Stimulated activated CD4-positive, alpha-beta T cell treated with anti-CD3 and anti-CD28 coated beads, Interleukin-4, amount 100 ng/mL, for 24 hours (primary cell): ENCODE measurements at regions not wholly inside any gene's neighbourhood (a gene's known extent, or its start where the extent isn't known, plus 50 kb on each side); places are given as distances from the start of the nearest gene placed in this dataset.

ENCODE experiments used
- DNase-seq: peaks from one replicate; pipeline ENCODE4 v3.0.0-alpha.2; 2020

DNA sequence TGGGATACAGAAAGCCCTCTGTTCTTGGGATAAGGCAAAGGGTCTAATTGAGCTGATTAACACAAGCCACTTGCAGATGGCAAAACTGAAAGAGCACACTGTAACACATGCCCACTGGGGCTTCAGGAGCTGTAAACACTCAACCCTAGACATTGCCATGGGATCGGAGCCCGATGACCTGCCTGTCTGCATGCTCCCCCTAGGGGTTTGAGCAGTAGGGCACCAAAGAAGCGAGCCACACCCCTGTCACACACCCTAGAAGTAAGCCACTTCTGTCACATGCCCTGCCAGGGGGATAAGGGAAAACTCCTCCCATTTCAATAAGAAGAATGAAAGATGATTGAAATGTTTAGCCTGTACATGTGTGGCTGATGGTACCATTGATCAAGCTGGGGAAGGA, 81.3 kb upstream of the IRX6 start:
- no peak for DNase-seq

DNA sequence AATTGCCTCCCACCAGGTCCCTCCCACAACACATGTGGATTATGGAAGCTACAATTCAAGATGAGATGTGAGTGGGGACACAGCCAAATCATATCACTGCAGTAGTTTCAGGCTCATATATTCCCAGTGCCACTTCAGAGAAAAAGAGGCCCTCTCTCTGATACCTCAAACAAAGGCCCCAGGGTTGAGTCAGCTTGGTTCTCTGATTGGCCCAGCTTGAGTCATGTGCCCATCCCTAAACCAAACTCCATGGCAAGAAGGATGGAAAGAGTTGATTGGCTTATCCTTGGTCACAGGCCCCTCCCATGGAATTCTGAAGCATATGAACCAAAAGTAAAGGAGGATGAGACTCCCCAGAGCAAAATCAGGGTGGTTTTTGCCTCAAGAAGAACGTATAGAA, 75.9 kb upstream of the IRX6 start:
- no peak for DNase-seq

DNA sequence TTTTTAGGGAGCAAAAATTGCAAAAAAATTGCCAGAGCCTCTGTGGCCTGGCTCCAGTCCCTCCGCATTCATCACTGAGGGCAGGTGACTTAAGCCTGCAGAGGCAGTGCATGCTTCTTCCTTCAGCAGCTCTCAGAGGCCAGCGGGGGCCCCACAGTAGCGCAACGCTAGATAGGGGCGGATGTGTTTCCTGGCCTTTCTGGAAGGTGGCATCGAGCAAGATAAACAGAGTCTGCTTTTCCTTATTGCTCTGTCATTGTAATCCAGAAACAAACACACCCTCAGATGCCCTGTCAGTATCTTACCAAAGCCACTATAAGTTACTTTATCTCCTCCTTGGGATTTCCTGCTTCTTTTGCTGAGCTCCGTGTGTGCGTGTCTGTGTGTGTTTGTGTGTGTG, 75.5 kb upstream of the IRX6 start:
- DNase-seq, result no peak

- no peak for DNase-seq
These were observed 74.6 kb upstream of the IRX6 start for GRCh38 chr16:55249361-55249760.

- DNase-seq, result no peak
These were observed 74.1 kb upstream of the IRX6 start for GRCh38 chr16:55249936-55250335.

DNA sequence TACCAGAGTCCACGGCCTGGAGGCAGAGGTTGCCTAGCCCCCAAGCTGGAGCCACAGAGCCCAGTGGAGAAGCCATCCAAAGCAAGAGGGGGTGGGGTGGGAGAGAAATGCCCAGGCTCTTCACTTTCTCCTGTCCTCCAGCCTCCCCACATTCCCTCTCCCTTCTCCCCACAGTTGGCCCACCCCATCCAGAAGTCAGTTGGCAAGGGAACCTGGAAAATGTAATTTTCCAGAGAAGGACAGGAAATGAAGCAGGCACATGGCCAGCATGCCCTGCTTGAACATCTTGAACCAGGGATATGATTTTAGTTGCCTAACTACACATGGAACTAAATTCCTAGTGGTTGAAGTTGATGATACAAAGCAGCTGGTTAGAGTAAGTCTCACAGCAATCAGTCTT, 73.3 kb upstream of the IRX6 start:
- DNase-seq, result no peak

DNA sequence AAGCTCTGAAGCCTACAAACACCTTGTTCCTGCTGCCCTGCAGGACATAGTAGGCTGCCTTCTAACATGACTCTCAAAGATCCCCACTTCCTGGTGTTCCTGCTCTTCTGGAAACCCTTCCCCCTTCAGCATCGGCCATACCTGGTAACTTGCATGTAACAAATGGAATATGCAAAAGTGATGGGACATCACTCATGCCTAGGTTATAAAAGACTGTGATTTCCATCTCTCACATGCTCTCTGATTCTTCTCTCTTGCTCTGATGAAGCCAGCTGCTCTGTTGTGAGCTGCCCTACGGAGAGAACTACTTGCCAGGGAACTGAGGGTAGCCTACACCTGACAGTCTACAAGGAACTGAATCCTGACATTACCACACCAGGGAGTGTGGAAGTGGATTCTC, 72.9 kb upstream of the IRX6 start:
- no peak for DNase-seq

DNA sequence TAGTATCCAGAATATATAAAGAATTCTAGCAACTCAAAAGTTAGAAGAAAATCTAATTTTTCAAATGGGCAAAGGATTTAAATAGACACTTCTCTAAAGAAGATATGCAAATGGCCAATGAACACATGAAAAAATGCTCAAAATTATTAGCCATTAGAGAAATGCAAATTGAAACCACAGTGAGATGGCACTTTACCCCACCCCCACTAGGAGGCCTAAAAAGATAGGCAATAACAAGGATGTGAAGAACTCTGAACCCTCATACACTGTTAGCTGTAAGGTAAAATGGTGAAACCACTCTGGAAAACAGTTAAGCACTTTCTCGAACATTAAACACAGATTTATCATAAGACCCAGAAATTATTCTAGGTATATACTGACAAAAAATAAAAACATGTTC, 71.4 kb upstream of the IRX6 start:
- no peak for DNase-seq

DNA sequence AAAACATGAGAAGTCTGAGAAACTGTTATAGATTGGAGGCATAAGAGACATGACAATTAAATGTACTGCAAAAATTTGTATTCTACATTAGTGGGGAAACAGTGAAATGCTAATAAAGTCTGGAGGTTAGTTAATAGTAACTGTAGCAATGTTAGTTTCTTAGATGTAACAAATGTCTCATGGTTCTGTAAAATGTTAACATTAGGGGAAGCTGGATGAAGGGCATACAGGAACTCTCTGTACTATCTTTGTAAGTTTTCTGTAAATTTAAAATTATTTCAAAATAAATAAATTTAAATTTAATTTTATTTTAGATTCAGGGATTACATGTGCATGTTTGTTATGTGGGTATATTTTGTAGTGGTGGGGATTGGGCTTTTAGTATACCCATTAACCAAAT, 70.0 kb upstream of the IRX6 start:
- no peak for DNase-seq

- DNase-seq, result no peak
These were observed 68.2 kb upstream of the IRX6 start for GRCh38 chr16:55255733-55256282.

- no peak for DNase-seq
These were observed 67.5 kb upstream of the IRX6 start for GRCh38 chr16:55256412-55257016.

DNA sequence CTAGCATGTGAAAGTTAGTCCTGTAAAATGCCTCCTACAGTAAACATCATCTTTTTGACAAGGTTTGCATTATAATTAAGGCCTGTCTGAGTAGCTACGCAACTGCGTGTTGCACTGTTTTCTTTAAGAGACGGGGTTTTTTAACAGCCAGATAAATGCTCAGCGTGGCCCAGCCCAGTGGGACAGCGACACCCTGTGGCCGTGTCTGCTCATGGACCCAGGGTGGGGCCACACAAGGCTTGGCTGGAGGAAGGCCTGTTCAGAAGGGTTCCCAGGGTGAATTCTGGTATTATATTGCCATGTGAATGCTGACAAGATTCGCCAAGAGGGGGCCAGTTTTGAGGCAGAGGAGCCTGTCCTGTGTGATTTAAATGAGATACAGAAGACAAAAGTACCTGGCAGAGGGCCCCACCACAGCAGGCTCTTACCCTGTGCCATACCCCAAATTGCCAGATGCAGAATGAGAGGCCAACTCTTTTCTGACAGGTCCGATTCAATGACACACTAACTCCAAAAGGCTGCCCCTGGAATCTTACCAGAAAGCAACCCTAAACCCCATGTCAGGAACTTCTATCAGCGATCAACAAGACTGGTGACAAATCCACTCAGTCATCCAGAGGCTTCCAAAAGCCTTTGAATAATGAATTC, 65.9 kb upstream of the IRX6 start:
- DNase-seq, result peak; percentile 28

DNA sequence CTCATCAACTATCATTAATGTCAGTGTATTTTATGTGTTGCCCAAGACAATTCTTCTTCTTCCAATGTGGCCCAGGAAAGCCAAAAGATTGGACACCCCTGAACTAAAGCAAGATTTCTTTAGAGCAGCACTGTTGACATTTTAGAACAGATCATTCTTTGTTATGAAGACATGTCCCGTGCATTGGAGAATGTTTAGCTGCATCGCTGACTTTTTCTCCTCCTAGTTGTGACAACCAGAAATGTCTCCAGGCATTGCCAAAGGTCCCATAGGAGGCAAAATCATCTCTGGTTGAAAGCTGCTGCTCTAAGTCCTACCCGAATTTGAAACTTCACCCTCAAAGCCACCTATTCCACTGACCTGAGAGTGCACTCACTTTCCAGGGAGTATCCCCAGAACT, 62.7 kb upstream of the IRX6 start:
- no peak for DNase-seq

- no peak for DNase-seq
These were observed 60.4 kb upstream of the IRX6 start for GRCh38 chr16:55263271-55264250.

DNA sequence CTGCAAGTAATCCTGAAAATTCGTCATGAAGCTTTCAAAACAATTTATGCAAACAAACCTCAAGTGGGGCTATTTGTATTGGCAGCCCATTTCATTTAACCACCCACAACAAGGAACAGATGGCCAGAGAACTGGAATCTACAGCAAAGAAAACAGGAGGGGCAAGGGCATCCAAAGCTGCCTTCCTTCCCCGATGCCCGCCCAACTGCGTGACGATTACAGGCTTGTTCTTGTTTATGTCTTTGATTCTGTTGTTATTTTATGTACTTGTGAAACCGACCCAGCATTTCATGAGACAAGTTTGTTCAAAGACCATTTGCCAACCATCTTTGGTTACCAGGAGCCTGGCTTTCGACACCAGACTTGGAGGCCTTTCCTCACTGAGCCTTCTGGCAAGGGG, 59.1 kb upstream of the IRX6 start:
- DNase-seq, result no peak

DNA sequence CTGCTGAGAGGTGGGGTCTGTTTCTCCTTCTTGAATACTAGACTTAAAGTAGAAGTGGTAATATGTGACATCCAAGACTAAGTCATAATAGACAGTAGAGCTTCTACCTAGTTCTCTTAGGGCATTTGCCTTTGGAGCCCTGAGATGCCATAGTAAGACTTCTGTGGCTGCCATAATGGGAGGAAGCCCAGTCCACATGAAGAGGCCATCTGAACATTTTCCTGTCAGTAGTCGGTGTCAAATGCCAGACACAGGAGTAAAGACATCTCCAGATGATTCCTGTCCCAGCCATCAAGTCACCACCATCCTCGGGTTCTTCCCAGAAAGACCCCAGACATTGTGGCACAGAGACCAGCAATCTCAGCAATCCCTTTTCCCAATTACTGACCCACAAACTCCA, 58.1 kb upstream of the IRX6 start:
- DNase-seq, result no peak

DNA sequence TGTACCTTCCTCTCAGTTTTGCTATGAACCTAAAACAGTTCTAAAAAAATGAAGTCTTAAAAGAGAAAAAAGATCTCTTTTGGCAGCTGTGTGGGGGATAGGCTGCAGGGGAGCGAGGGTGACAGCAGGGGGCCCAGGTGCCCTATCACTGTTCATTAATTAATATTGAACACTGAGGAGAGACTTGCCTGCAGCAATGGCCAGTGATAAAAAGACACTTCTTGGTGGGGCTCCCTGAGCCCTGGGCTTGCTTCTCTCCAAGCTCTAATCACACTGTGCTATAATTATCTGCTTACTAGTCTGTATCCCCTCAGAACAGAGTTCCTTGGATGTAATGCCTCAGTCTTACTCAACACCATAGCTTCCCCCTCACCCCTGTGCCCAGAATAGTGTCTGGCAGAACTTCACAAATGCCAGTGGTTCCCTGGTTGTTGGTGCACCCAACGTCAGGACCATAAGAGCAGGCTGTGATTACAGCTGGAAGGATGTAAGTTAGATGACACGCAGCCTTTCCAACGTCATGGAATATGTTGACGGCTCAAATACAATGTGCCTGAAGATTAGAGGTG, 52.0 kb upstream of the IRX6 start:
- DNase-seq, result no peak

DNA sequence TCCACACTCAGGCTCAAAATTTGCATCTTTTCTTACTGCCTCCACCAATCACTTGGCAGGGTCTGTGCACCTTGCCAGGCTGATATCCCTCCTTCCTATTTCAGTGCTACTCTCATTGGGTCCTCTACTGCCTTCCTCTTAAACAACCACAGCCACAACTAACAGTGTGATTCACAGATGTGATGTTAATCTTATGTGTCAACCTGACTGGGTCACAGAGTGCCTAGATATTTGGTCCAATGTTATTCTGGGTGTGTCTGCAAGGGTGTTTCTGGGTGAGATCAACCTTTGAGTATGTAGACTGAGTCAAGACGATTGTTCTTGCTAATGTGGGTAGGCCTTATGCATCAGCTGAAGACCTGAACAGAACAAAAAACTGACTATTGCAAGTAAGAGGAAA, 51.3 kb upstream of the IRX6 start:
- DNase-seq, result no peak

DNA sequence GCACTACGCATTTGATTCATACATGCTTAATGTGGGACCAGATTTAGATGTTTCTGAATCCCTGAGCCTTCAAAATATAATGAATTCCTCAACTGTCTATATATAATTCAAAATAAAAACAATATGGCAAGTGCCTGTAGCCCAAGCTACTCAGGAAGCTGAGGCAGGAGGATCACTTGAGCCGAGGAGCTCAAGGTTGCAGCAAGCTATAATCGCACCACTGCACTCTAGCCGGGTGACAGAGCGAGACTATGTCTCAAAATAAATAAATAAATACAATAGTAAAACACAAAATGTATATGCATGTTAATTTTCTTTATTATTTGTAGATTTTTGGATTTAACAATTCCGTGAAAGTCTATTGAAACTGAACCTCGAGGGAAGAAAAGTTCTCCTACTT, 50.6 kb upstream of the IRX6 start:
- DNase-seq, result no peak

GRCh38 chr16:55273959-55274358, 50.0 kb upstream of the IRX6 start:
- no peak for DNase-seq
